ENCODE measurements at regions not wholly inside any gene's neighbourhood (a gene's known extent, or its start where the extent isn't known, plus 50 kb on each side); places are given as distances from the start of the nearest gene placed in this dataset.

- H3K27me3 Mint-ChIP-seq (ENCODE audit: low read depth in 3 of 3), result no peaks in the 10 kb centered on the region
- no peaks in the 10 kb centered on the region for H3K27me3 ChIP-seq (ENCODE audit: control insufficient read depth in 2 of 2, insufficient read depth in 2 of 2, low read length in 2 of 2)
- H3K4me1 ChIP-seq (ENCODE audit: control insufficient read depth in 1 of 2, insufficient read depth in 2 of 2, low read length in 2 of 2), result no peaks in the 10 kb centered on the region
- no peaks in the 10 kb centered on the region for H4K20me1 ChIP-seq (ENCODE audit: insufficient read depth, low read length)
- no peak overlapping the region for H3K4me2 ChIP-seq (replicated peaks; ENCODE audit: extremely low read depth, low read length, poor library complexity, severe bottlenecking)
- no CpG with 5 or more reads among the region's 1 CpG for WGBS (ENCODE audit: insufficient coverage)
- peaks cover 0 to 5% (median 0%) of the 10 kb centered on the region in 7 donors for H3K9me3 Mint-ChIP-seq
- H2AFZ ChIP-seq (ENCODE audit: insufficient read depth, low read depth, low read length, poor library complexity, severe bottlenecking), result no peak overlapping the region
- H3K27ac ChIP-seq (ENCODE audit: low read depth in 1 of 2, low read length in 2 of 2), result no peak overlapping the region
- no peak overlapping the region for H3K4me3 Mint-ChIP-seq
- H3K9me3 ChIP-seq (replicated peaks in 1 of 2; ENCODE audit: control insufficient read depth in 1 of 2, insufficient read depth in 1 of 2, low read length in 2 of 2), result no peaks in the 10 kb centered on the region
- no peak for TF ChIP-seq CTCF (IDR thresholded peaks at IDR 0.05)
- no peaks in the 10 kb centered on the region for H3K79me2 ChIP-seq (ENCODE audit: insufficient read depth, low read length)
- H3K36me3 Mint-ChIP-seq, result no peaks in the 10 kb centered on the region
- H3K27ac Mint-ChIP-seq, result no peak overlapping the region
- no peak overlapping the region for H3K4me3 ChIP-seq (replicated peaks in 1 of 3; ENCODE audit: low read depth in 2 of 3, low read length in 3 of 3)
- intact Hi-C loops (cut with micrococcal nuclease), result no loop called here
- no peak overlapping the region for H3K9ac ChIP-seq (ENCODE audit: insufficient read depth, low read length, poor library complexity, severe bottlenecking)
- H3K36me3 ChIP-seq (replicated peaks in 1 of 2; ENCODE audit: control insufficient read depth in 1 of 2, insufficient read depth in 2 of 2, low read length in 2 of 2), result no peaks in the 10 kb centered on the region
- DNase-seq, result no peak
- H3K4me1 Mint-ChIP-seq, result no peaks in the 10 kb centered on the region
These were observed 2353.6 kb downstream of the PCDH7 start for GRCh38 chr4:33073811-33074210.

GRCh38 chr4:33078145-33078544 lies 2358.0 kb downstream of the PCDH7 start:
- Mint-ChIP-seq H3K27me3 (ENCODE audit: low read depth in 3 of 3) (no peaks in the 10 kb centered on the region), H3K36me3 (no peaks in the 10 kb centered on the region), H3K4me3 (no peak overlapping the region), H3K9me3 (no peaks in the 10 kb centered on the region), H3K4me1 (no peaks in the 10 kb centered on the region), H3K27ac (no peak overlapping the region)
- no peak overlapping the region for H2AFZ ChIP-seq (ENCODE audit: insufficient read depth, low read depth, low read length, poor library complexity, severe bottlenecking)
- H3K36me3 ChIP-seq (replicated peaks in 1 of 2; ENCODE audit: control insufficient read depth in 1 of 2, insufficient read depth in 2 of 2, low read length in 2 of 2), result no peaks in the 10 kb centered on the region
- no peak overlapping the region for H3K27ac ChIP-seq (ENCODE audit: low read depth in 1 of 2, low read length in 2 of 2)
- H4K20me1 ChIP-seq (ENCODE audit: insufficient read depth, low read length), result no peaks in the 10 kb centered on the region
- H3K4me2 ChIP-seq (replicated peaks; ENCODE audit: extremely low read depth, low read length, poor library complexity, severe bottlenecking), result no peak overlapping the region
- no CpG with 5 or more reads among the region's 2 CpGs for WGBS (ENCODE audit: insufficient coverage)
- H3K27me3 ChIP-seq (ENCODE audit: control insufficient read depth in 2 of 2, insufficient read depth in 2 of 2, low read length in 2 of 2), result no peaks in the 10 kb centered on the region
- no peaks in the 10 kb centered on the region for H3K9me3 ChIP-seq (replicated peaks in 1 of 2; ENCODE audit: control insufficient read depth in 1 of 2, insufficient read depth in 1 of 2, low read length in 2 of 2)
- H3K9ac ChIP-seq (ENCODE audit: insufficient read depth, low read length, poor library complexity, severe bottlenecking), result no peak overlapping the region
- TF ChIP-seq CTCF (IDR thresholded peaks at IDR 0.05), result no peak
- intact Hi-C loops (cut with micrococcal nuclease), result no loop called here
- no peaks in the 10 kb centered on the region for H3K79me2 ChIP-seq (ENCODE audit: insufficient read depth, low read length)
- no peaks in the 10 kb centered on the region for H3K4me1 ChIP-seq (ENCODE audit: control insufficient read depth in 1 of 2, insufficient read depth in 2 of 2, low read length in 2 of 2)
- no peak for DNase-seq
- no peak overlapping the region for H3K4me3 ChIP-seq (replicated peaks in 1 of 3; ENCODE audit: low read depth in 2 of 3, low read length in 3 of 3)
